ENCODE measurements at regions not wholly inside any gene's neighbourhood (a gene's known extent, or its start where the extent isn't known, plus 50 kb on each side); places are given as distances from the start of the nearest gene placed in this dataset.

DNA sequence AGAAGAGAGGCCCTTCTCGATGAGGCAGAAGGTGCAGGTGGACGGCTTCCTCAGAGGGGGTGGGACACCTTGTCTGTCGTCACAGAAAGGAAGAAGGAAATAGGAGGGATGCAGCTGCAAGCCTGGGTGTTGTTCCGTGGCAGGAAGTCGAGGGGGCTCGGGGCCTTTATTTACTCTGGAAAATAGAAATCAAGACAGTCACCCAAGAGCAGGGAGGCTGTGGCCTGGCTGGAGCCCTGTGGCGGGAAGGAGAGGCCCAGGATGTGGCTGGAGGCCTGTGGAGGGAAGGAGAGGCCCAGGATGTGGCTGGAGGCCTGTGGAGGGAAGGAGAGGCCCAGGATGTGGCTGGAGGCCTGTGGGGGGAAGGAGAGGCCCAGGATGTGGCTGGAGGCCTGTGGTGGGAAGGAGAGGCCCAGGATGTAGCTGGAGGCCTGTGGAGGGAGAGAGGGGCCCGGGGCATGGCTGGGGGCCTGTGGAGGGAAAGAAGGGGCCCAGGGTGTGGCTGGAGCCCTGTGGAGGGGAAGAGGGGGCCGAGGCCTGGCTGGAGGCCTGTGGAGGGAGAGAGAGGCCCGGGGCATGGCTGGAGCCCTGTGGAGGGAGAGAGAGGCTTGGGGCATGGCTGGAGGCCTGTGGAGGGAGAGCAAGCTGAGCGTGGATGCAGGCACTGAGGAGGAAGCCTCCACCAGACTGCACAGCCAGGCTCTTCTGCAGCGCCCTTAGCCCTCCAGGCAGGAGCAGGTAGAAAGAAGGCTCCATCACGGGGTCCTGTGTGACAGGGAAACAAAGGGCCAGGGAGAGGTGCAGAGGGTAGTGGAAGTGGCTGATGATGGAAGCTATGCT is 97.3 kb upstream of the SFMBT2 start:
- DNase-seq: no peak

DNA sequence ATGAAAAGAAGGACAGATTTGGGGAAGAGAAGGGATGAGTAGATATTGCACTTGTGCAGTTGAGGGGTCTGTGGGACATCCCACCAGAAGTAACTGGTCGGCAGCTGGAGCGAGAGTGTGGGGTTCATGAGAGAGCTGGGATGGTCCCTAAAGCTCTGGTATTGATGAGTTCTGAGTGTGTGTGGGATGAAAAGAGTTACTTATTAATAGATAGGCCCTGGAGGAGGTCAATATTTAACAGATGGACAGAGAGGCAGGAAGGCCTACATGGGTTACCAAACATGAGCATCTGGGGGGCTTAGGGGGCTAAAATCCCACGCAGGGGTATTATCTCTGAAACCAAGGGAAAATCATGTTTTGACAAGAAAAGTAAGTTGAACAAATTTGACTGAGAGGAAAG is 95.7 kb upstream of the SFMBT2 start:
- DNase-seq: no peak

DNA sequence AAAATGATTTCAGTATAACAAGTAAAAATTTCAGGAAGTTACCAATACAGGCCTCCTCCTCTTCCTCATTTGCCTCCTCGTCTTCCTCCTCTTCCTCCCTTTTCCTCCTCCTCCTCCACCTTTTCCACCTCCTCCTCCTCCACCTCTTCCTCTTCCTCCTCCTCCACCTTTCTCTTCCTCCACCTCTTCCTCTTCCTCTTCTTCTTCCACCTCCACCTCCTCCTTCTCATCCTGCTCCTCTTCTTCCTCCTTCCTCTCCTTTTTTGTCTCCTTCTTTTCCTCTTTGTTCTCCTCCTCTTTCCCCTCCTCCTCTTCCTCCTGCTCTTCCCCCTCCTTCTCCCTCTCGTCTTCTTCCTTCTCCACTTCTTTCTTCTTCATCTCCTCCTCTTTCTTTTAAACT is 94.4 kb upstream of the SFMBT2 start:
- no peak for DNase-seq

DNA sequence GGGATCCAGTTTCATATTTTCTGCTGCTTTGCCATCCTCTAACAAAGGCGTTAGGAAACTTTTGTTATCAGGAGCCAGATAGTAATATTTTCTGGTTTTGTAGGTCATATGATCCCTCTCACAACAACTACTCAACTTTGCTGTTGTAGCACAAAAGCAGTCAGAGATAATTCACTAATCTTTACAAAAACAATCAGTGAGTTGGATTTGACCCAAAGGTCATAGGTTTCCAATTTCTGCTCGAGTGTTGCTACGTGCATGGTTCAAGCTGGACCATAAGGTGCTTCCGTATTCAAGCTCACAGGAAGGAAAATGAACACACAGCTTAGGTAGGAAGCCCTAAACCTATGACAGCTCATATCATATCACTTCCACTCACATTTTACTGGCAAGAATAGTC is 92.4 kb upstream of the SFMBT2 start:
- DNase-seq: no peak

DNA sequence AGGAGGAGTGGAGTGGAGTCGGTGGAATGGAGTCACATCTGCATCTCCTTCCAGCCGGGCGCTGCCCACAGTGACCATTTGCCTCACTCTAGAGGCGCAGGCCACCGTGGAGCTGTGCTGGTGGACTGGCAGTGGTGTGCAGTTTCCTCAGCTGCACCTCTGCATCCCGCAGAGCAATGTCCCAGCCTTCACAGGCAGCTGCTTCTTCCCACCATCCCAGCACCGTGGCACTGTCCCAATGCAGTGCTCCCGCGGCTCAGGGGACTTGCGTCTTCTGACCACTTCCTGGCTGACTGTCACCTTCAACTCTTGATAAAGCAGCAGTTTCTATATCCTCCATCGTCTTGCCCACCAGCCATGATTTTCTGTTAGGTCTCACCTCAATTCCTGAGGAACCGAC is 90.3 kb upstream of the SFMBT2 start:
- no peak for DNase-seq

DNA sequence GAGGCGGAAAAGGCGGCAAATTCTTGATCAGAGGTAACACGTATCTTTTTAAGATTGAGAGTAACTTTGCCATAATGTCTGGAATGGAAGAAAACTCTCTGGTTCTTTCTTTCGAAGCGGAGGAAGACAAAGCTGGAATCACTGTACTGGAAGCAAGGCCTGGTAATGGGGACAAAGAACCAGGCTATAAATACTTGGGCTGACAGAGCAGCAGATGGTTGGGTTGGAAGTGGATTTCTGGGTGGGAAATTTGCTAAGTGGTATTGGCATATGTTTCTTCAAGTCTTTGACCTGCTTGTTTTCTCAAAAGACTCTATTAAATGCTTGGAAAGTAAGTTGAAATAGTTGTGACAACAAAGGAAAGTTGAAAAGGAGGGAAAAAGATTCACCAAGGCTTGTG is 87.3 kb upstream of the SFMBT2 start:
- DNase-seq: no peak

DNA sequence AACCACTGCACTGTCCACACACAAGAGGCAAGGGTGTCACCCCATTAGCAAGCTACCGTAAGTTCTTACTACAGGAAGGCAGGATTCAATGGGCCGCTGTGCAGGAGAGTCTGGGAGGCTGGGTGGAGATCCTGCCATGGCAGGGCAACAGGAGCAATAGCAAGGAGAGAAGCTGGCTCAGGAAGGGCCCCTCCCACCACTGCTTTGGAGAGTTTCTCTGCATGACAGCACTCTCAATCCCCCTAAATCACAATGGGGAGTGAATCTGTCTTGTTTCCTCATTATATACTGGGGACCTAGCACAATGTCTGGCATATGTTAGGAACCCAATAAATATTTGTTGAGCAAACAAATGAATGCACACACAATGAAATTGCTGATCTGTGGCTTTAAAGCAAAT is 83.2 kb upstream of the SFMBT2 start:
- no peak for DNase-seq

DNA sequence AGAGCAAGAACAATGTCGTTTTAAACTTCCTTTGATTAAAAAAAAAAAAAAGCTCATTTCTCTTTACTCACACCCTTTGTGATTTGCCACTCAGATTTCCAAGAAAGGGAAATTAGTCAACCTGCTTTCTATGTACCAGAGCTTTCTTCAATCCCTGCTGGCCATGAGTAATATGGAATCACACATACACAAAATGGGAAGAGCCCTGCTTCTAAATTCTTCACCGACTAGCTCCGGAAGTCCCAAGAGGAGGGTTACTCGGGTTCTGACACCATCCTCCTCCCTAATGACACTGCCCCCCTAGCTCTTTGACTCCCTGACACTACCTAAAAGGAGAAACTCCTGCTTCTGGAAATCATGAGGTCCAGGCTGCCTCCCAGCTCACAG is 81.8 kb upstream of the SFMBT2 start:
- no peak for DNase-seq

DNA sequence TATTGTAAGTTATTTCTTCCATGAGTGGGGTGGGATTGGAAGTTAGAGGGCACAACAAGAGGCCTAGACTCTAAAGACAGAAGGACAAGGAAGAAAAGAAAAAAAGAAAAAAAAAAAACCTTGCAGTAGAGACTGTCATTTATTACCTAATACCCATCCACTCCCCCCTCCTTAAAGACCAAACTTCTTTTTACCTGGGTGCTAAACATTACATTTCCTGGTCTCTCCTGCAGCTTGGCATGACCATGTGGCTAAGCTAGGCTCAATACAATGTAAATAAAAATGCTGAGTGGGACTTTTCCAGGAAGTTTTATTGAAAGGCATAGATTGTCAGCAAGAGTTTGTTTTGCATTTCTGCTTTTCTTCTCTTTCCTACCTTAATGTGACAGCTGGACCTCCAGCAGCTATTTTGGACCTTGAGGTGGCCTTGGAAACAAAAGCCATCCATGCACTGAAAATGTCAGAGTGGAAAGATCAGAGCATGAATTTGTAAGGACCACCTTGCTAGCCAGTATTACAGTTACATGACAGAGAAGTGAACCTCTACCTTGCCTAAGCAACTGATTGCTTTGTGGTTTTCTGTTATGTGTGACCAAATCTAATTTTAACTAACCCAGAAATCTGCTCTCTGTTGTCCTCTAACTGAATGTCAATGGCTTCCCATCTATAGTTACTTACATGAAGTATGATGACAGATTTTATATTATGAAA is 81.3 kb upstream of the SFMBT2 start:
- DNase-seq: no peak

DNA sequence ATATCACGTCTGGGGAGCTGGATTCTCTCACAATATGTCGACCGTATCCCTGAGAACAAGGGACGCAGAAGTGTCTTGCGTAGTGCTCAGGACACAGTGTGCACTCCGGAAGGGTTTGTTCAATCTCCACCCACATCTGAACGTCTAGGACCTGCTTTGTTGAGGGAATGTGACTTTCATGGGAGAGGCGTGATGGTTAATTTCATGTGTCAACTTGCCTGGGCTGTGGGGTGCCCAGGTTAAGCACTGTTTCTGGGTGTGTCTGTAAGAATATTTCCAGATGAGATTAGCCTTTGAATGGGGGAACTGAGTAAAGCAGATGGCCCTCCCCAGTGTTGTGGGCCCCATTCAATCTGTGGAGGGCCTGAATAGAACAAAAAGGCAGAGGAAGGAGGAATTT is 80.4 kb upstream of the SFMBT2 start:
- no peak for DNase-seq

DNA sequence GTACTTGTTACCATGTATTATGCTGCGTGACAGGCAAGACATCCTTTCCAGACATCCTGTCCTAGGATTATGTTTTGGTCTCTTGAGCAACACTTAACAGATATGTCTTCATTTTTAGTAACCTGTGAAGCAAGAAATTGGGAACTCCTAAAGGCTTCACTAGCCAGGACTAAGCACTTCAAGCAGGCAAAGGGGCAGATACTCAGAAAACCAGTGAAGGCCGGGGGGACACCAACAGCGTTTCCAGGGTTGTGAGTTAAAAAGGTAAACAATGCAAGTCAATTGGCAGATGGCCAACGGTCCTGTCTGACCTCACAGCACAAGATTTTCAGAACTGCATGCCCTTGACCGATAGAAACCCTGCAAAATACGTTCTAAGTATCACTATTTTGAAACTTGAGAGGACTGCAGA is 77.6 kb upstream of the SFMBT2 start:
- DNase-seq: no peak

DNA sequence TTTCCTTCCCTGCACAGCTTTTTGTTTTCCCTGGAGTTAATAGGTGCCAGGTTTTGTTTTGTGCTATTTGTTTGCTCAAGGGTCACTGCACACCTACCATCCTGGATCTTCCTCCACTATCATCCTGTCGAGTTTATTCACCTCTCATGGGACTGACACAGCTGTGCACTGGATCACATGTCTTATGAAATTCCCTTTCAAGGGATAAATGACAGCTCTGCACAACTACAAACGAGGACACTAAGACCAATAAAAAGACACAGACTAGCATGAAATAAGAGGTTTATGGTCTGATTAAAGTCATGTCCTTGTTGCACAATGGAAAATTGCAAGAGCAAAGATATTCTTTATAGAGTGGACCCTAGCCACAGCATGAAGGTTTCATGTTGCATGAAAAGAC is 76.7 kb upstream of the SFMBT2 start:
- DNase-seq: no peak

DNA sequence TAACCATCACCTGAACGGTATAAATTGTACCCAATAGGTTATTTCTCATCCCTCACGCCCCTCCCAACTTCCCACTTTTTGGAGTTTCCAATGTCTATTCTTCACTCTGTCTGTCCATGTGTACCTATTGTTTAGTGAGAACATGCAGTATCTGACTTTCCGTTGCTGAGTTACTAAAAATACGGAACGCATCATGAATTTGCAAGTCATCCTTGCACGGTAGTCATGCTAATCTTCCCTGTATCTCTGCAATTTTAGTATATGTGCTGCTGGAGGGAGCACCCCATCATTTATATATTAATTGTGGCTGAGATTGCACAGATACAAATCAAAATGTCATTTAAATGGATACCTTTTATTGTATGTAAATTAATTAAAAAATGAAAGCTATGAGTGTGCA is 75.7 kb upstream of the SFMBT2 start:
- DNase-seq: no peak

DNA sequence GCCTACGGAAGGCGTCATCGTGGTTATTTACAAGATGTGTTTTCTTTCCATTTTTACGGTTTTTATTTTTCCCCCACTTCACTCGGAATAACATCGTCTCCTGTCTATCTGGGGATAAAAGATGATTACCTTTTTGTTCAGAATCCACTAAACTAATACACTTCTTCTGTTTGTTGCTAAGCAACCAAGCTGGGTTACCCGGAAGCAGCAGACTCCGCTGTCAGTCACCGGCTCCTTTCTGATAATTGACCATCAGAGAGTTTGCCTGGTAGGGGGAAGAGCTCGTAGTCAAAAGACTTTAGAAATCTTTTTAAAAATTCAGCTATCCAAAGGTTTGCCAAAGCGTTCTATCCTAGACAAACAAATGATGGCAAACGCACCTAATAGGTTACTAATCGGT is 75.0 kb upstream of the SFMBT2 start:
- no peak for DNase-seq

DNA sequence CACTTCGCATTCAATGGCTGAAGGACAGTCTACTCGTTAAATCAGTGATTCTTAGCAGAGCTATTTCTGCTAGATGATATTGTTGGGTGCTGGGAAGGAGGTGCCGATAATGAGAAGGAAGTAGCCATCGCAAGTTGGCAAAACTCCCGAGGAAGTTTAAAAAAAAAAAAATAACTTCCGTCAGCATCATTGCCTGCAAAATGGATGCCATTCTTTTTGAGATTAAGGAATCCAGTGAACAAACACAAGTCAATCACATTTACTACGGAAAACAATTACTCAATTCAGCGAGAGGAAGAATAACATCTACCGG is 74.4 kb upstream of the SFMBT2 start:
- no peak for DNase-seq

DNA sequence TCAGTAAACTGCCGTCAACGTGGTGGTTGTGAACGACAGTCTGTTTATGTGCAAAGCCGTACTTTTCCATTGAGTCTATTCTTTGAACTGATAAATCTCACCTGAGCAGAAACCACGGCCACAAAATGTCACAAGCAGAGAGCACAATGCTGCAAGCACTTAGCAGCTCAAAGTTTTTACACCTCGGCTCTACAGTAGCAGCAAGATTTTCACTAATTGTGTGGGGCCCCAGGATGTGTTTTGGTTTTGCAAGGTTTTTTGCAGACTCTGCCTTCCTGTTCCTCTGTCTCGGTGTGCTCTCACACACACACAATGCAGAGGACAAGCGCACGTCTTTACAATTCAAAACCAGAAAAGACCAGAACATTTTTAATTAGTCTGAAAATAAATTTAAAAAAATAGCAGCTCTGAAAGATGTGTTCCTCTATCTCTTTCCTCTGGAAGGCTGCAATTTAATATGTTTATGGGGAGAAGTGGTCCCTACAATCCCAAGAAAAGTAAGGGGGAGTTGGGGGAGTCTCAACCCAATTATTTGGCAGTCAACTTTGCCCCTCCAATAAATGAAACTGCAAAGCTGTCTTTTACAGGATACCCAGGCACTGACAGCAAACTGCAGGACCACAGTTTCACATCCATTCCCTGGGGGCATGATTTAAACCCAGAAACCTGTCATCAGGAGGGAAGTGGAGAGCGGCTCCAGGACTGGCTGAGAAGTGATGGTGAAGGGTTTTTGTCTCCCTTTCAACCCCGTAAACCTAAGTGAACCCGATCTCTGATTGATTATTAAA is 73.8 kb upstream of the SFMBT2 start:
- DNase-seq: no peak

DNA sequence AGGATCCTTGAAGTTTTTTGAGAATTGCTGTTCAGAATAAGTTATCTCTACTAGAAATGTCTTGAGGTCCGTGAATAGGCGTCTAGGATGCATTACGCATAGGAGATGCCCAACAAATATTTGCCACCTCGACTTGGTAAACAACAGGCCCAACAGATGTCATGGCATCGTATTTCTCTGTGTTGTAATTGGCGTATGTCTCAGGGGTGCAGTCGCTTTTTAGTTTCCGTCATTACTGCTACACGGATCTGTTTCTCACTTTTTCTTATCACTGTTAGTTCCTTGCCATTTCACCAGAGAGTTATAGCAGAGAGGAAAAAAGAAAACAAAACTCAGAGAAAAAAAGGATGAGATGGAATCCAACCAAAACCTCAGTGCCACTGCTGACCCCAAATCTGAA is 73.0 kb upstream of the SFMBT2 start:
- no peak for DNase-seq

DNA sequence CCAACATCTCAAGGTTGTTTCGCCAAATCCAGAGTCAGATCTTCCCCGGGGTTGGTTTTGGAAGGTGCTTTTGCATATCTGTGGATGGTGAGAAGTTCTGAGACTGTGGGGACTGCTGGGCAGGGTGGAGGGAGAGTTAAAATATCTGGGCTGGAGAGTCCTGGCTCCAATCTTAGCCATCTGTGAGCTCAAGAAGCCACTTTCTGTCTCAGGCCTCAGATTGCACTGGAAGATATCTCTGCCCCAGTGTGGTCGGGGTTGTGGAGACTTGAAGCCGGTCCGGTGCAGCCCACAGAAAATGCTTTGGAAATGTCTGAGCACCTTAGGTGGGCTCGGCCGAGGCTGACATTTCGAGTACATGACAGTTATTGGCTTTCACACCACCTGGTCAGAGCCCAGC is 72.2 kb upstream of the SFMBT2 start:
- no peak for DNase-seq

DNA sequence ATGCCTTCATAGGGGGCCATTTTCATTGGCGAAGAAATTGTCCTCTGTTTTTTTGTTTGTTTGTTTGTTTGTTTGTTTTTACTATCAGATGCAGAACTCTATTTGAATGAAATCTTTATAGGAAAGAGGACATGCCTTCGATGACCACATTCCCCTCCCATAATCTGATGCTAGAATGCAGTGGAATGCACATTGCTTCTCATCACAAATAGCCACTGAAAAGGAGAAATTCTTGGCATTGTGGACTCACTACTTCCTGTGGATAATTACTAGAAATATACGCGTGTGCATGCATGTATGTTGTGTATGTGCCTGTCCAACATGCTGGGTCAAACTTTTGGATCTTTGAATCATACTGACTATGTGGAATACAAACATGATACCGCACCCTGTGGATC is 70.5 kb upstream of the SFMBT2 start:
- no peak for DNase-seq

DNA sequence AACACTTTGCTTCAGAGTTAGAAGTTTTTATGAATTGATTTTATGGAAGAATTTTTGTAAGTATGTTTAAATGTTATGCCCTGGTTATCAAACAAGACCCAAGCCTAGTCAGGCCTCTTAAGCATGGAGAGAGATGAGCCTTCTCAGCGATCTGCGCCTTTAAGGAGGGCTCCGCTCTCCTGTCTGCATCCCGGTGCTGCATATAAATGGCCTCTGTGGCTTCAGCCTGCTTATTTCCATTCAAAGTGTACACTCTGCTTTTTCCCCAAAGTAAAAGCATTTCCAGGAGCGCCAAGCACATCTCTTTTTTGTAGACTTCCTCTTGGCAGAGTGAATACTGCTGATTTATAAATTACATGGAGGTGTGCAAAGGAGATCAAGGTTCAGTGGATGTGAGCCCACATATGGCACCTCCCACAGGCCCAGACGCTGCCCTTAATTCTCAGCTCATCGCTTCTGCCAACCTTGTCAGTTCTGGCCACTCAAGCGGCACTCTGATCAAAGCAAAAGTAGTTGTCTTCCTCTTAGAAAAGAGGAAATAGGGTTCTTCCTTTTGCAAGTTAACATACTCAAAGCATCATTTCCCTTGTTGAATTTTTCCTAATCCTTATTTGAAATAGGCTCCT is 70.0 kb upstream of the SFMBT2 start:
- DNase-seq: no peak

DNA sequence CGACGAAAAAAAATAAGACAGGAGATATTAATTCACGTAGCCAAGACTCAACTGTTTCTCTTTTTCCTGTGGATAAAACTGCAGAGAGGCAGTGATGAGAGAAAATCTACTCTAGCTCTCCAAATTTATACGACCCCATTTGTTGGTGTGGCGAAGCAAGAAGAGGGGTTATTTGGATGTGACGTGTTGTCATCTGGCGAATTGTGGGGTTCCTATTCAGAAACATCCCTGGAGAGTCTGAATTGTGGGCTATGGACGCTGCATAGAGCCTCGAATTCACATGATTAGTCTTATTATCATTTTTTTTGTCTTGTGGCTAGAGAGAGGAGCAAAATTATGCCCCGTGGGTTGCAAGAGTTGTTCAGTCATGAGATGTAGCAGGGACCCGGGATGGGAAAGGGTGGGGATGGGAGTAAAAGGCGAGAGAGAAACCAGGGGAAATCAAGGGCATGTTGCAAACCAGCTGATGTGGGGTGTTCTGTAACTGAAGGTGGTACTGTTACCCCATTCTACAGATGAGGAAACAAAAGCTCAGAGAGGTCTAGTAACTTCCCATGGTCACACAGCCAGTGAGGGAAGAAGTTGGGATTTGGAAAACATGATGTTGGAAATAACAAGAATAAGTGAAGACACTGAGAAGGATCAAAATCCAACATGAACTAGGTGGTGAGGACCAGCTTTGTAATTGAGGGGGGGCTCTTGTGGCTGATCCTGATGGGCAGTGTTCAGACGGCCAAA is 69.2 kb upstream of the SFMBT2 start:
- DNase-seq: no peak

DNA sequence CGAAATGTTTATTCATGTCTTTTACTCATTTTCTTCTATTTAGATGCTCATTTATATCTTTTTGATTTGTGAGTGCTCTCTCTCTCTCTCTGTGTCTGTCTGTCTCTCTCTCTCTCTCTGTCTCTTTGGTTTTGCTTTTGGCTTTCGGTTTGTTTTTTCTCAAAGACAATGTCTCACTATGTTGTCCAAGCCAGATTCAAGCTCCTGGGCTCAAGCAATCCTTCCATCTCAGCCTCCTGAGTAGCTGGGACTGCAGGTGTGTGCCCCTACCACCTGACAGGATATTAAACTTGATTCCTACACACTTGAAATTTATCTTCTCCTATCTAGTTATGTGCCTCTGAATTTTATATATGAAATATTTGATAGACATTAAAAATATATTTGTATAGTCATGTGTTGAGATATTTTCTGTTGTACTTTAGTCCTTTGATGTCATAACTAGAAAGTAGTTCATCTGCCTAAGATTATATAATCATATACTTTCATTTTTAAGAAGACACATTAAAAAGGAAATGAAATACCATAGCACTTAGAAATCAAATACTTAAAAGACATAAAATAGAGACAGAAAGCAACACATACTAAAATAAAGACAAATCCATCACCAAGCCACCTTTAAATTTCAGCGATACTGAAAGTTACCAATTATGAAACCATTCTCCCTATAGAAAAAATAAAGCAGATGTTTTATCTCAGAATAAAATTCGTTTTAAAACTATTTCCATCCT is 68.1 kb upstream of the SFMBT2 start:
- no peak for DNase-seq

Measured in NCI-H187 (cell line).